RWPE2 (cell line): ENCODE measurements at regions not wholly inside any gene's neighbourhood (a gene's known extent, or its start where the extent isn't known, plus 50 kb on each side); places are given as distances from the start of the nearest gene placed in this dataset.

Experiments used
- ATAC-seq: fragments of 200-7000 bp; cut with Tn5 transposase; 3 replicates; pipeline ENCODE4 v1.9.1; 2021; ENCODE audit warnings: low read depth
- DNase-seq: peaks from one replicate; pipeline ENCODE4 v3.0.0-alpha.2; 2020; ENCODE audit warnings: low spot score
- H3K27ac ChIP-seq: fragments of 450-650 bp; 2 replicates; pipeline ENCODE4 v1.5.1; 2017; ENCODE audit warnings: mild to moderate bottlenecking; ENCODE audit not compliant: poor library complexity, severe bottlenecking
- H3K27me3 ChIP-seq: fragments of 250-450 bp; sonication (Bioruptor Pico); 2 replicates; pipeline ENCODE4 v1.5.1; 2021; ENCODE audit warnings: mild to moderate bottlenecking, moderate library complexity; ENCODE audit not compliant: insufficient read depth, poor library complexity, severe bottlenecking
- H3K36me3 ChIP-seq: fragments of 250-450 bp; sonication (Bioruptor Pico); 2 replicates; pipeline ENCODE4 v1.5.1; 2020; ENCODE audit warnings: low read depth, mild to moderate bottlenecking, moderate library complexity
- H3K4me1 ChIP-seq: fragments of 250-450 bp; sonication (Bioruptor Pico); 2 replicates; pipeline ENCODE4 v1.5.1; 2021; ENCODE audit warnings: mild to moderate bottlenecking, moderate library complexity; ENCODE audit not compliant: insufficient read depth, poor library complexity, severe bottlenecking
- H3K4me3 ChIP-seq: fragments of 250-450 bp; sonication (Bioruptor Pico); 2 replicates; pipeline ENCODE4 v1.5.1; 2021; ENCODE audit warnings: mild to moderate bottlenecking, moderate library complexity; ENCODE audit not compliant: severe bottlenecking
- H3K9me3 ChIP-seq: fragments of 250-450 bp; sonication (Bioruptor Pico); 2 replicates; pipeline ENCODE4 v1.5.1; 2021; ENCODE audit warnings: mild to moderate bottlenecking, moderate library complexity; ENCODE audit not compliant: severe bottlenecking
- CTCF ChIP-seq: fragments of 450-650 bp; IDR thresholded peaks from one replicate; pipeline ENCODE4 v1.5.1; 2017; ENCODE audit warnings: mild to moderate bottlenecking, moderate library complexity; ENCODE audit not compliant: poor library complexity, severe bottlenecking

- H3K4me1 ChIP-seq = no peaks in the 10 kb centered on the region
- H3K4me3 ChIP-seq = no peak overlapping the region
- H3K27ac ChIP-seq = no peak overlapping the region
- no peaks in the 10 kb centered on the region for H3K27me3 ChIP-seq
- H3K36me3 ChIP-seq = no peaks in the 10 kb centered on the region
- no peaks in the 10 kb centered on the region for H3K9me3 ChIP-seq
- TF ChIP-seq CTCF = no peak
- ATAC-seq = no peak
- DNase-seq = no peak
These were observed 136.6 kb upstream of the DMAC1 start for GRCh38 chr9:7936163-7936562.

GRCh38 chr9:7935681-7936080 lies 136.1 kb upstream of the DMAC1 start:
- ATAC-seq (no peak), DNase-seq (no peak)
- Histone ChIP-seq H3K4me1 (no peaks in the 10 kb centered on the region), H3K27ac (no peak overlapping the region), H3K4me3 (no peak overlapping the region), H3K9me3 (no peaks in the 10 kb centered on the region), H3K36me3 (no peaks in the 10 kb centered on the region), H3K27me3 (no peaks in the 10 kb centered on the region)
- no peak for TF ChIP-seq CTCF

GRCh38 chr9:7932767-7933166 lies 133.2 kb upstream of the DMAC1 start:
- no peaks in the 10 kb centered on the region for H3K9me3 ChIP-seq
- H3K4me1 ChIP-seq = no peaks in the 10 kb centered on the region
- no peaks in the 10 kb centered on the region for H3K27me3 ChIP-seq
- H3K36me3 ChIP-seq = no peaks in the 10 kb centered on the region
- H3K27ac ChIP-seq = no peak overlapping the region
- DNase-seq (no peak), ATAC-seq (no peak)
- H3K4me3 ChIP-seq = no peak overlapping the region
- TF ChIP-seq CTCF = no peak

GRCh38 chr9:7930613-7931012 lies 131.0 kb upstream of the DMAC1 start:
- Histone ChIP-seq H3K27me3 (no peaks in the 10 kb centered on the region), H3K4me3 (no peak overlapping the region), H3K4me1 (no peaks in the 10 kb centered on the region), H3K27ac (no peak overlapping the region), H3K9me3 (no peaks in the 10 kb centered on the region), H3K36me3 (no peaks in the 10 kb centered on the region)
- TF ChIP-seq CTCF = no peak
- no peak for DNase-seq
- no peak for ATAC-seq

- Histone ChIP-seq H3K27ac (no peak overlapping the region), H3K4me3 (no peak overlapping the region), H3K27me3 (no peaks in the 10 kb centered on the region), H3K36me3 (no peaks in the 10 kb centered on the region), H3K4me1 (no peaks in the 10 kb centered on the region), H3K9me3 (no peaks in the 10 kb centered on the region)
- ATAC-seq = no peak
- TF ChIP-seq CTCF = no peak
- no peak for DNase-seq
These were observed 122.1 kb upstream of the DMAC1 start for GRCh38 chr9:7921545-7922197.
